HG02884 (cell line): ENCODE measurements at regions not wholly inside any gene's neighbourhood (a gene's known extent, or its start where the extent isn't known, plus 50 kb on each side); places are given as distances from the start of the nearest gene placed in this dataset.
"Not testable (repeated sequence)": the region's sequence is repeated elsewhere in the genome, so short reads cannot be mapped to it uniquely, and the experiment has no call there.

Experiments
- ATAC-seq: cut with Tn5 transposase; IDR thresholded peaks from one replicate; pipeline ENCODE4 v1.9.1; 2021; ENCODE audit warnings: mild to moderate bottlenecking, moderate library complexity; ENCODE audit not compliant: unreplicated experiment

DNA sequence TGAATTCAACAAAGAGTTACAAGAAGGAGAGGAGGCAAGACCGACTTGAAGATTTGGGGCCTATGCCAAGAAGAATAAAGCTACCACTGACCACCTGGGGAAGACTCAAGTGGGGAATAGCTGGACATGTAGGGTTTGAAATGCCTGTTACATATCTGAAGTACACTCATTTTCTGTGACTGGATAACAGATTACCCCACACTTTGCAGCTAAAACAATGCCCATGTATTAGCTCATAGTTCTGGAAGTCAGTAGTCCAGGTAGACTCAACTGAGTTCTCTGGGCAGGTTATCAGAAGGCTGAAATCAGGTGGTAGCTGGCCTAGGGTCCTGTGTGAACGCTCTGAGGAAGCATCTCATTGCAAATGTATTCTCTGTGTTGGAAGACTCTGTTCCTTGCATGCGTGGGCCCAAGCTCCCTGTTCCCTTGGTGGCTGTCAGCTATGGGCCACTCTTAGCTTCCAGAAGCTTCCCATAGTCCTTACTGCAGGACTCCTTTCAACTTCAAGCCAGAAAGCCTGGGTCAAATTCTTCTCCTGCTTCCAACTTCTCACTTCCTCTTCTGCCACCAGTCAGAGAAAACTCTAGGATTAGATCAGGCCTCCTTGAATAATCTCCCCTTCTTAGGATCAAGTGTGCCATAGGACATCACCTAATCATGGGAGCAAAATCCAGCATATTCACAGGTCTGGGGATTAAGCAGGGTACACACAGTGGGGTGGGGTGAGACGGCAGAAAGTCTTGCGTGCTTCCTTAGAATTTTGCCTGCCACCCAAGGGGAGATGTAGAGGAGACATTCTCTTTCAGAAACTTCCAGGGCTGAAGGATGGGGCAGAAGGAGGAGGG, 187.8 kb downstream of the SHQ1 start:
- no peak for ATAC-seq

DNA sequence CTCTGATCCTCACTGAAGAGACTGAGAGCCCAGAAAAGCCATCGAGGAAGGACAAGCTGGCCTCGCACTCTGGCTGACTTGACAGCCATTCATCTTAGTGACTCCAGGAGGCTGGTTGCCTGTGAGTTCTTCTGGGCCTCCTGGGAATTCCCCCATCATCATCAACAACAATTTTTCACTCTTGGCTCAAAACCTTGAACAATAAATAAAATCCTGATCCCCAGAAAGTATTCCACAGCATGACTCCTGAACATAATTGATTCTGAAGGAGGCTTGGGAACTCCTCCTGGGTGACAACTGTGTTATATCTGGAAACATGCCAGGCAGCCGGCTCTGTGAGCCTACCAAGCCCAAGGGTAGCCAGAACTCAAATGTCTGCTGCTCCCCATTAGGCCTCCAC, 188.6 kb downstream of the SHQ1 start:
- ATAC-seq: no peak

DNA sequence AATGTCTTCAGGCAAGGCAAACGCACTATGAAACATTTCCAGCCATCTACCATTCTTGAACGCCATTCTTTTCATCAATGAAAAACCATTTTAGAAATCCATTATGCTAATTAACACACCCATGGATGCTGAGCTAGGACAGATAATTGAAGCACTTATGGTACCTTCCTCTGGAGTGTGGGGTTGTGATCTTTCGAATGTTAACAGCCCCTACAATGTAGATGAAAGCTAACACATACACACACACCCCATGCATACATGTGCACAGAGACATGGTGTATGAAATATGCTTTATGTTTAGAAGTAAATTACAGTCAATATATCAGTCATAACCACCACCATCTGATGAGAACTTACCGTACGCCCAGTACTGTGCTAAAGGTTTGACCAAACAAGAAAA, 189.1 kb downstream of the SHQ1 start:
- ATAC-seq: no peak

DNA sequence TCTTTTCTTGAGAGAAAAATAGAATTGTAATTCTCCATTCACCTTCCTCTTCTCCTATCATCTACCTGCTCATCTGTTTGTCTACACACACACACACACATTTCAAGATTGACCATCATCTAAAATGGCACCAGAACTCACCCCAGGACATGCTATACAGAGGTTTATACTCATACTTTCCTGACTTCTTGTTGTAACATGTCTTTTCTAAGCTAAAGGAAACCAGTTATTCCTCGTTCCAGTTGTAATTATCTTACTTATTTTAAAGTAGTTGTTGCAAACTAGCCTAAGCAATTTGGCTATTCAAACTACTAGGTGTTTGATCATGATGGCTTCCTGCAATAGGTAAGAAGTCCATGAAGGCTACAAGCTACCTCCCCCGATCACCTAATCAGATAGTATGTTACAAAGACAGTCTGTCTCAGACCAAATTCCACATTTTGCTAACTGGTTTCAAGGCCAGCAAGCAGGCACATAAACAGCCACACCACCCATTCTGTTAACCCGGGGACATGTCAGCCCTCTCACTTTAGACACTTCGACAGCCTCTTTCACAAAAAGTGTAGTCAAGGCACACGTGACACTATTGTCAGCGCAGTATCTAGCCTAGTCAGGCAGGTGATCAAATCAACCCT, 189.7 kb downstream of the SHQ1 start:
- no peak for ATAC-seq

DNA sequence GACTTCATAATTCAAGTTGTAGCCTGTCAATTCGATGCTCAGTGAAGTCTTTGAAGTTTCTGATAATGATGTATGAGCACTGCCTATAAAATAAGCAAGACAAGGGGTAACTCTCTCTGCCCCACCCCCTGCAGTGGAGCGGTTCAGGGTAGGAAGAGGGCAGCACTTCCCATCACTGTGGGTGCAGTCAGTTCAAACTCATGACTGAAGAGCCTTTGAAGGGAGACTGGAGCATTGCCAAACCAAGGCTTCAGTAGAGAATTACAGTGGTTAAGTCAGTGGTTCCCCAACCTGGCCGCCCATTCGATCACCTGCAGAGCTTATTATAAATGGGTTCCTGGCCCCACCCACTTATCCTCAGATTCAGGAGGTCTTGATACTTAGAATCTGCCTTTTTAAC, 190.6 kb downstream of the SHQ1 start:
- peak; percentile 84 for ATAC-seq

DNA sequence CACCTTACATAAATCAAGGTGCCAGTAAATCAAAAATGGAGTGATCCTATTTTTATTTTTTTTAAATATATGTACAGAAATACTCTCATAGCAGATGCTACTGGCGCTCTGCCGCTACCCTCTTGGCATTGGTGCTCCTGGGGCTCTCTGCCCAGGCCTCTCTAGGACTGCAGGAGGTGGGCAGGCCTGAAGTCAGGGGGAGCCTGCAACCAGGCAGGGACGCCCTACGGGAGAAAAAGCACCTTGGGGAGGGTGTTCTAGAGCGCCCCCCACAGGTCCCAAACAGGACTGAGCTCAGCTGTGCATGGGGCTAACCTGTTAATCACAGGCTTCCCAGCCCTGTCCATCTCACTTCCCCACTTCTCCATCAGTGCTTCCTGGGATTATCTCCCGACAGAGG, 192.5 kb downstream of the SHQ1 start:
- no peak for ATAC-seq

DNA sequence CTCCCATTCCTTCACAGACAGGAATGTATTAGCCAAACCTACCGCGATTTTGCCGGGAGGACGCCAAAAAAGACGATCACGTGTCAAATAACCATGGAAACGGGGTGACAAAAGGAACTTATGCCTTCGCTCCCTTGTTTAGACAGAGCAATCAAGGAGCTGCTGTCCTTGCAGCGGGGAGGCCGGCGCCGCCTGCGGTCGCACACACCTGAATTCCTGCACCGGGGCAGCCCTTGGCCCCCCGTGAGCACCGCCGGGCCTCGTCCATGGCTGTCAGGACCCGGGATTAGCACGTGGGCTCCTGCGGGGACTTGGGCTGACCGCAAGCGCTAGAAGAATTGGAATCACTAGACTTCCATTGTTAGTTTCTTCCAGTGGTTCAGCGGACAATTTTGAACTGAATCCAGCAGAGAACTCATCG, 193.1 kb downstream of the SHQ1 start:
- ATAC-seq: no peak

DNA sequence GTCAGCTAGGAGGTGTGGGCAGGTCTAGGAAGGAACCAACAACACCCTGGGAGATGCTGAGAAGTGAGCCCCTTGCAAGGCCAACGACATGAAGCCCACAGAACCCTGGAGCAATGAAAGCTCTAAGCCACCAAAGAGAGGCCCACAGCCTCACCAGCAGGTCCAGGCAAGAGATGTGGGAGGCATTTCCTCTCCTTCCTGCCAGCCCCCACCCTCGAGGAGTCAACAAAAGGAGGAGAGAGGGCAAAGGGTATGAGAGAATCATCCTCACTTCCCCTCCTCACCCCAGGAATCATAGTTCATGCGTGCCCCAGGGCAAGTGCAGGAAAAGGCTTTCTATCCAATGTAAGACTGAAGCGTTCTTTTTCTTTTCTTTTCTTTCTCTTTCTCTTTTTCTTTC, 195.8 kb downstream of the SHQ1 start:
- ATAC-seq: no peak

DNA sequence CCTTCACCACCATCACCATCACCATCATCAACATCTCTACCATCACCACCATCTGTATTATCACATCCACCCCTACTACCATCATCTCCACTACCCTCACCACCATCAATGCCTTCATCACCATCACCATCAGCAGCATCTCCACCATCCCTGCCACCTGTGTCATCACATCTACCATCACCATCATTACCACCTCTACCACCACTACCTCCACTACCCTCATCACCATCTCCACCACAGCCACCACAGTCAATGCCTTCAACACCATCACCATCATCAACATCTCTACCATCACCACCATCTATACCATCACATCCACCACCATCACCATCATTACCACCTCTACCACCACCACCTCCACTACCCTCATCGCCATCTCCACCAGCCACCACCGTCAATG, 196.7 kb downstream of the SHQ1 start:
- no peak for ATAC-seq

DNA sequence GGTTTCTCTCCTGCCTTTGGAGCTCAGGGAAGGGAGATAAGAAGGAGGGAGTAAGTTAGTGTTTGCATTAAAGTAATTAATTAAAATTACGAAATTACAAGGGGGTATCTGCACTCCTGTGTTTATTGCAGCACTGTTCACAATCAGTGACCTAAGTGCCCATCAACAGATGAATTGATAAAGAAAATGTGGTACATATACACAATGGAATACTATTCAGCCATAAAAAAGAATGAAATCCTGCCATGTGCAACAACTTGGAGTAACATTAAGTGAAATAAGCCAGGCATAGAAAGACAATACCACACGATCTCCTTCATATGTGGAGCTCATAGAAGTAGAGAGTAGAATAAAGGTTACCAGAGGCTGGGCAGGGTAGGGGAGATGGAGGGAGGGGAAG, 202.0 kb downstream of the SHQ1 start:
- ATAC-seq: no peak

DNA sequence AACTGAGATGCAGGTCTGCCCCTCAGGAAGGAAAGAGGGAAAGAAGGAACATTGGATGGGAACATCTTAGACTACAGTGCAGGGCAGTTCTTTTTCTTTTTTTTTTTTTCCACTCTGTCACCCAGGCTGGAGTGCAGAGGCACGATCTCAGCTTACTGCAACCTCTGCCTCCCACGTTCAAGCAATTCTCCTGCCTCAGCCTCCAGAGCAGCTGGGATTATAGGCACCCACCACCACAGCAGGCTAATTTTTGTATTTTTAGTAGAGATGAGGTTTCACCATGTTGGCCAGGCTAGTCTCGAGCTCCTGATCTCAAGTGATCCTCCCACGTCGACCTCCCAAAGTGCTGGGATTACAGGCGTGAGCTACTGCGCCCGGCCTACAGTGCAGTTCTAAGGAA, 204.6 kb downstream of the SHQ1 start:
- ATAC-seq: not testable (repeated sequence)

DNA sequence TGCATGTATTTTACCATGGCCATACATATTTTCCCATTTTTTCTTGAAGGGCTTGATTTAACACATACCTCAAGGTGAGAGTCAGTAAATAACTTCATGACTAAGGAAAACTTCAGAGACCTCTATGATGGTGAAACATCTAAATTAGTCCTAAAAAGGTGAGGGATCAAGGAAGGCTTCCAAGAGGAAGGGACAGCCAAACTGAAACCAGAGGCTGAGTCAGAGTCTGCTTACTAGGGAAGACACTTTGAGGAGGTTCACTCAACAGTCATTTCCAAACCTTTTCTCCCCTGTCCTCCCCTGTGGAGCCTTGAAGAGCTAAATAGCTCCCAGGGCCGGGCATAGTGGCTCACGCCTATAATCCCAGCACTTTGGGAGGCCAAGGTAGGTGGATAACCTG, 206.6 kb downstream of the SHQ1 start:
- ATAC-seq: no peak

DNA sequence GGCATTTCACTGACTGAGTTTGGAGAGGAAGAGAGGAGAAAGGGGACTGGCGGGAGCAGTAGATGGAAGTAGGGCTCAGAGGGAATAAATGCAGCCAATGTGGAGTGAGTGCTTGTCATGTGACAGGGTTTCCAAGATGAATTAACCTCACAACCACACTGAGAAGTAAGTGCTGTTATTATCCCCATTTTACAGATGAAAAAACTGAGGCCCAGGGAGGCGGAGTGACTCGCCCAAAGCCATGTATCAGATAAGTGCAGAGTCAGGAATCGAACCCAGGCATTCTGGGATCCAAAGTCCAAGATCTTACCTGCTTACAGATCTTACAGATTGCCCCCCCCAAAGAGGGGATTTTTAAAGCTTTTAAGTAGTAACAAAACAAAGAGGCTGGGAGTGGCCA, 207.2 kb downstream of the SHQ1 start:
- ATAC-seq: no peak

DNA sequence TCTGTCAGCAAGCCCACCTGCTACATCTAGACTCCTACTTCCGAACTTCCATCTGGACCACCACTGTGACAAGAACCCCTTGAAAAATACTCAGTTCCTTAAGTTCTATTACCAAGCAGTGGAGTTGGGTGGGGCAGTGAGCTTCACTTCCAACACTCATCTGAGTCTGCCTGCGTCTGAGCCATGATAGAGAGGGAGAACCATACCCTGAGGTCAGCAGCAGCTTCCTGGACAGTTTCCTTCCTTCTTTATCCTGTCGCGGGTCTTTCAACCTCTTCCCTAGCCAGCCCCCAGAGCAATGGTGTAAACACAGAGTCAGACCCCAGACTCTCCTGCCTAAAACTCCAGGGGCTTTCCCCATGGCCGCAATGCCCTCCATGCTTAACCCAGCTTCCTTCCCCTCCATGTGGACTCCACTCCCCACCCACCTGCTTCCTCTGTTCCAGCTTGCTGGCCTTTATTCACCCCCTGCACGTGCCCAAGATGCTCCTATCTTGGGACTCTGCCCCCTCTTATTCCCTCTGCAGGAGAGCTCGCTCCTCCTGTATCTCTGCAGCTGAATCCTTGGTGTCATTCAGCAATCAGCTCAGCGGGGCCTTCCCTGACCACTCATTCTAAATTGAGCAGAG, 211.2 kb downstream of the SHQ1 start:
- no peak for ATAC-seq

DNA sequence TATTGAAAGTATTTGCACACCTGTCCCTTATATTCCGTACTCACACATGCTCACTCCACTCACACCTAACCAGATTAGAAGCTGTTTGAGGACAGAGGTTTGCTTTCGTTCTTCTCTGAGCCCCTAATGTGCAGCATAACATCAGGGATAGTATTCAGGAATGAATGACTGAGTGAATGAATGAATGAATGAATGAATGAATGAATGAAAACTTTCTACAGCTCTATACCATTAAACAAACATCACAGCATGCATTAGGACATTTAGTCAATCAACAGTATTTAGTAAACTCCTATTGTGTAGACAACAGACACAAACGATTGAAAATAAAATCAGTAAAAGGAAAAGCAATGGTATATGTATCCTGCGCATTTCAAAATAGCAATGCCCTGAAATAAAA, 212.7 kb downstream of the SHQ1 start:
- ATAC-seq: no peak

DNA sequence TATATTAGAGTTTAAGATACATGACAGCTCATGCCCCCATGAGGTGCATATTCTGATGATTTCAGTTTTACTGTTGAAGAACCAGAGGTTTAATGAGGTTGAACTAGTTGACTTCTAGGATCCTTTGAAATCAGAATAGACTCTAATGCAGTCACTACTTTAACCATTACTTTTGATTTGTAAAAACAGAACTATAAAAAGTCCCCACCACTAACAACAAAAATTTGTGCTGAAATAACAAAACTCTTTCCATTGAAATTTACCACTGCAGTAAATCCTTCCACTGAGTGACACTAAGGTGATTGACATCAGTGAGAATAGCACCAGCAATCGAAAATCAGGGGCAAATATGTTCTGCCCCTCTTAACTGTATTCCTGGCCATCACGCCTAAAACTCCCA, 214.1 kb downstream of the SHQ1 start:
- peak; percentile 61 for ATAC-seq

DNA sequence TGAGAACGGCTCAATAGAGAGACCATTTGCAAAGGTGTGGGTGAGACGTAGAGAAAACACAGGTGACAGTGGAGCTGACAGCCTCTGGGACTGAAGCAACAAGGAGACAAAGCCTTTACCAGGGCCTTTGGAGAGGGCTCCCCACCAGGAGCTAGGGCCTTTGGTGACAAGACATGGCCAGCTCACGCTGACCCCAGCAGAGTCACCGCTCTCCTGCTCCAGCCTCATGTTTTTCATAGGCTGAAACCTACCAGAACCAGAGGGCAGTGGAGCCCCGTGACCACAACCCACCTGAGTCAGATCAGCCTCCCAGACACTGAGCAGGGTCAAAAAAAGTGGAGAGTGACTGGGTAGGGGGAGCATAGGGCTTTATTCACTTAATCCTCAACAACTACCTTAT, 214.7 kb downstream of the SHQ1 start:
- ATAC-seq: no peak

DNA sequence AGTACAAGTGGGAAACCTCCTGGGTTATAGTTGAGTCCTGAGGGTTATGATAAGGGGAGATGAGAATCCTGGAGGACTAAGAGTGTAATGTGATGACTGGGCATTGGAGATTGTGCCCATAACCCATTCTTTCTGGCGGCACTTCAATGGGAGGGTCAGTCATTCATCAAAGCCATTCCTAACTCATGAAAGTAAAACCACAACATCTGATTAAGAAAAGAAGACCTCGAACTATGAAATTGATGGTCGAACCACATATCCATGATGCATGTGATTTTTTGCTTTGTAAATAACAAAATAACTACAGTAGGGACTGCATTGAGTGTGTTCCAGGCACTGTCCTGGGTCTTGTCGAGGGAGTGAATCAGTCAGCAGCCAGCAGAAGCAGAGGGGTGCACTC, 215.1 kb downstream of the SHQ1 start:
- no peak for ATAC-seq

DNA sequence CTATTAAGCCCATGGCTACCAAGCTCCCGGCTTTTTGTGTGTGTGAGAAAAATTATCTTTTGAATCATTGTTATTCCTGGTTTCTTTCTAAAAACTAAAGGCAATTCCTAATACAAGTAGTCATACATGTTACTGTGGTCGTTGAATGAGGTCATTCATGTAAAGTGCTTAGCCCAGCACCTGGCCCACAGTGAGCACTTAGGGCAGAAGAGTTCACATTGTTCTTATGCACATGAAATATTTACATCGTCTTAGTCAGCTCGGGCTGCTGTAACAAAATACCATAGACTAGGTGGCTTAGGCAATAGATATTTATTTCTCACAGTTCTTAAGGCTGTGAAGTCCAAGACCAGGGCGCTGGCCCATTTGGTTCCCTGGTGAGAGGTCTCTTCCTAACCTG, 216.1 kb downstream of the SHQ1 start:
- ATAC-seq: no peak

DNA sequence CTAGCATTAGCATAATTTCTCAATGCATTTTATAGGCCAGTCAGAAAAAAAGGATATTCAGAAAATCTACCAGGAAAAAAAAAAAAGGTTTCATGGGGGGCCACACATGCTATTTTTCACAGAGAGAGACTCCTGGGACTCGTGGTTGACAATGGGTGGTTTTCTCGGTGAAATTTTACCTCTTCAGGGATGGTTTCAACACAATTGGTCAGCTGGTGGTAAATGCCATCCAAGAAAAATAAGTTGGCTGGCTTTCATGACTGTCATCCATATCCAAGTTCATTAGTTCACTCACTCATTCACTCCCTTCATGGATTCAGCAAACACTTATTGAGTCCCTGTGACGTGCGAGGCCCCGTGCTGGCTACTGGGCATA, 217.3 kb downstream of the SHQ1 start:
- ATAC-seq: no peak

DNA sequence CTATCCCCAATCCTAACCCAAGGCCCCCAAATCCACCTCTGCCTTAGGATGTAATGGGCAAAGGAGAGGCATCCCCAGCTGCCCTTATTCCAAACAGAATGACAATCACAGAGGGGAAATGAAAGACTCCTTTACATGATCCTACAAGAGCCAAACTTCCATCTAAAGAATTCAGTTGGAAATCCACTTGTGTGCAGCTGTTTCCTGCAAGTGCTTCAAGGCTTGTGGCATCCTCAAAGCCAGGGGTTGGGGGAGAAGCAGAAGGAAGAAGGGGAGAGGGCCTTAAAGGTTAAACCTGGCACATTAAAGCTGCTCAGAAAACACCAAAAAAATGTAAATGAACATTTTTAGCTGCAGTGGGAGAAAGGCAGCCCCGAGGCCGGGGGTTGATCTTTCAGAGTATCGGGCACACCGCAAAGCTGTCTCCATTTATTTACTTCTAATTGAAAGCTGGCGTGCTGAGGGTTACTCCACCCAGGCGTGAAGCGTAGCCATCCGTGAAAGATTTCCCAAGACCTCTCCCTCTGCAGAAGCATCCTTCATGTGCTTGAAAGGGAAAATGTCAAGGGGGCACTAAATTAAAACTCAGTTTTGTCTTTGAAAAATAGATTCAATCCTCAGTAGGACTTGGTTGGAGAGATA, 217.8 kb downstream of the SHQ1 start:
- no peak for ATAC-seq

DNA sequence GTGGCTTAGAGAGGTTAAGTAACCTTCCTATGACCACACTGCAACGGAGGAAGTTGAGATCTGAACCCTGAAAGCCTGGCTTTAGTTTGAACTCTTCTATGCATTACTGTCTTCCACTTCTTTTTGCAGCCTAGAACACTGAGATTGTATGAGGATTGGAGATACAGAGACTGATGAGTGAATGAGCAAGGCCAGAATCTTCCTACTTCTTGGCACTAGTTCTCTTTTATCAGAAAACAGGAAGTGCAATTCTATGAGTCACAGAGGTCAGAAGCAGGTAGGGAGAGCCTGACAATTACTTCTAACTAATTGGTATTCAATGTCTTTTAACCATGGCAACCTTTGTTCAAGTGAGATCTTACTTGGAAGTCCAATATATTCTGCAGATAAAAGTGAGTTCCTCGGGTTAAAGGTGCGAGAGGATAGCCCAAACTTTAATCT, 219.0 kb downstream of the SHQ1 start:
- peak; percentile 57 for ATAC-seq
